GM21526 (cell line): ENCODE measurements at regions not wholly inside any gene's neighbourhood (a gene's known extent, or its start where the extent isn't known, plus 50 kb on each side); places are given as distances from the start of the nearest gene placed in this dataset.
"Not testable (repeated sequence)": the region's sequence is repeated elsewhere in the genome, so short reads cannot be mapped to it uniquely, and the experiment has no call there.

Source experiments
- ATAC-seq: cut with Tn5 transposase; IDR thresholded peaks from one replicate; pipeline ENCODE4 v1.9.1; 2021; ENCODE audit warnings: moderate library complexity; ENCODE audit not compliant: unreplicated experiment, low FRiP score

DNA sequence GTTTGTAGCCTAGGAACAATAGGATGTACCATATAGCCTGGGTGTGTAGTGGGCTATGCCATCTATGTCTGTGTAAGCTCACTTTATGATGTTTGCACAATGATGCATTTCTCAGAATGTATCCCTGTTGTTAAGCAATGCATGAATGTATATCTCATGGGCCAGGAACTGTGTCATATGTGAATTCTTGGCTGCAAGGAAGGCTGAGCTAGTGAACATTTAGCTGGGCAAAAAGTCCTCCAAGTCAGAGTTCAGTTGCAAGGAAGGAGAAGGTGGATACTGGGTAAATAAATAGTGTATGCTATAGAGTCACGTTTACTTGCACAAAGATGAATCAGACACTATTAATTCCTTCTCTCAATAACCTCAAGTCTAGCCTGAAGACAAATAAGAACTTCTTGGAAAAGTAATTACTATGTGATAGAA is 136.1 kb downstream of the EHF start:
- no peak for ATAC-seq

DNA sequence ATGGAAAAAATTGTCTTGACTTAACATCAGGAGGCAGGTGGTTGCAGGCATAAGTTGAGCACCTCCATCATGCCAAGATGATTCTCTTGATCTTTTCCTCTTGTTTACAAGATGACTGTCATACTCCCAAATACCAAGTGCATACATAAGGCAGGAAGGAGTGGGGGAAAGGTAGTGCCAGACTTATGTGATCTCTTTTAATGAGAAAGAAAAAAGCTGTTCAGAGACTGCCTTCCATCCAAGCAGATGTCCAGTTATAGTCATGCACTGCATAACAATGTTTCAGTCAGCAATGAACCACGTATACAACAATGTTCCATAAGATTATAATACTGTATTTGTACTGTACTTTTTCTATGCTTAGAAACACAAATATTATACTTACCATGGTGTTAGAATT is 135.7 kb downstream of the EHF start:
- ATAC-seq: no peak

DNA sequence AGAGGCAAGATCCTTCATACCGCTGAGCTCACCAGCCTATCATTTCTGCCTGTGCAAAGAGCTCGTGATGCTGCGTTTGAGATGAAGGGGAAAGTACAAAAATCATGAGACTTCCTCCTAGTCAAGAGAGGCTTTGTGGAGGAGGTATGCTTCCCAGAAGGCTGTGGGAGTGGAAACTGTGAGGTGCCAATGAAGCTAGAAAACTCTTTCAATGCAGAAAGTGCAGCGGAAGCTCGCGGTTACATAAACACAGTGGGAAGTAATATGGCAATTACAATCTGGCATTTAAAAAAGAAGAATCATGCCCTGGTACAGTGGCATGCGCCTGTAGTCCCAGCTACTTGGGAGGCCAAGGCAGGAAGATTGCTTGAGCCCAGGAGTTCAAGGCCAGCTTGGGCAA is 134.8 kb downstream of the EHF start:
- no peak for ATAC-seq

DNA sequence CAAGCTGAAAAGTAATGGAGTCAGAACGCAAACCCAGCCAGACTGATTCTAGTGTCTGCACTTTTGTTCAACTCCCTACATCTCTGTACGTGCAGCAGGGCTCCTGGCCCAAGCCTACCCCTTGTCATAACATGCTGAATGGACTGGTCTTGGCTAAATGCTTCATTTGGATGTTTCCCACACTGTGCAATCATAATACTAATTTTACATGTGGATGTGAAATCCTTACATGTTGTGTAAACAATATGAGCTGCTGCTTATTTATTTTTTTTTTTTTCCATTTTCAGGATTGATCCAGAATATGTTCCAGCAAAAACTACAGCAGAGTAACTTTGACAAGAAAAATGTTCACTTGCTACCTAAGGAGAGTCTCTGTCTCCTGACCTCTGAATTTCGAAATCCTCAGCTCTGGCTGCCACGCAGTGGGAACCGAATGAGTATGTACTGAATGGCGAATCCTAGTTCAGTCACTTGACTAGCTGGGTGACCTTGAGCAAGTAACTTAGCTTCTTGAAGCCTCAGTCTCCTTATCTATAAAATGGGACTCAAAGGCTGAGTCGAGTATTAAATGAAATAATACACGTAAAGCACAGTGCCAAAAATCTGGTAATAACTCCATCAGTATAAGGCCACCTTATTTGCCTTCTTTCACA is 133.4 kb downstream of the EHF start:
- no peak for ATAC-seq

DNA sequence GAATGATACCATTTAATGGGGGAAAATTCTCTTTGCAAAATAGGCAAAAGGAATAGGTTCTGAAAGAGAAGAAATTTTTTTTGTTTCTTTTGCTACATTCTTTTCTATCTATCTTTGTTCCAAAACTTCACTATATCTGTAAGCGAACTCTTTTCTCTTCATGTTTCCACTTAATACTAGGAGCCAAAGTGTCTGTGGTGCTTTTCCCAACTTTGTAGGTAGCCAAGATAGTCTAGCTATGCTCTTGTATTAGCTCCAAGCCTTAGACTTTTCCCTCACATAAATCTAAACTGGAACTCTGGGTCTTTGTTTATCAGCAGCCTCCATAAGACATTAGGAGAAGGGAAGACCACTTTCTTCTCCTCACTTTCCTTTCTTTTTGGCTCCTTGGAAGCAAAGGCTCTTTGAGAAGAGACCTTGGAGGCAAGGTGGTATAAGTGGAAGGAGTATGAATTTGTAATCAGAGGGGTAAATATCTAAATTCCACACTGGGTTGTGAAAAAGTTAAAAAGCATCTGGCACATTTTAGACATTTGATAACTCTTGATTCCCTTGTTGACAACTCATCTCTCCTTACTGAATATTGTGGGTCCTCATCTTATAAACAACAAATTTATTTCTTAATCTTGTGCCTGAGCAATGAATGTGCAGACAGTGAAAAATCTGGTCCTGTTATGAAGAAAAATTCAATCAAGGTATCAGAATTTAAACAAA is 130.0 kb downstream of the EHF start:
- ATAC-seq: no peak

DNA sequence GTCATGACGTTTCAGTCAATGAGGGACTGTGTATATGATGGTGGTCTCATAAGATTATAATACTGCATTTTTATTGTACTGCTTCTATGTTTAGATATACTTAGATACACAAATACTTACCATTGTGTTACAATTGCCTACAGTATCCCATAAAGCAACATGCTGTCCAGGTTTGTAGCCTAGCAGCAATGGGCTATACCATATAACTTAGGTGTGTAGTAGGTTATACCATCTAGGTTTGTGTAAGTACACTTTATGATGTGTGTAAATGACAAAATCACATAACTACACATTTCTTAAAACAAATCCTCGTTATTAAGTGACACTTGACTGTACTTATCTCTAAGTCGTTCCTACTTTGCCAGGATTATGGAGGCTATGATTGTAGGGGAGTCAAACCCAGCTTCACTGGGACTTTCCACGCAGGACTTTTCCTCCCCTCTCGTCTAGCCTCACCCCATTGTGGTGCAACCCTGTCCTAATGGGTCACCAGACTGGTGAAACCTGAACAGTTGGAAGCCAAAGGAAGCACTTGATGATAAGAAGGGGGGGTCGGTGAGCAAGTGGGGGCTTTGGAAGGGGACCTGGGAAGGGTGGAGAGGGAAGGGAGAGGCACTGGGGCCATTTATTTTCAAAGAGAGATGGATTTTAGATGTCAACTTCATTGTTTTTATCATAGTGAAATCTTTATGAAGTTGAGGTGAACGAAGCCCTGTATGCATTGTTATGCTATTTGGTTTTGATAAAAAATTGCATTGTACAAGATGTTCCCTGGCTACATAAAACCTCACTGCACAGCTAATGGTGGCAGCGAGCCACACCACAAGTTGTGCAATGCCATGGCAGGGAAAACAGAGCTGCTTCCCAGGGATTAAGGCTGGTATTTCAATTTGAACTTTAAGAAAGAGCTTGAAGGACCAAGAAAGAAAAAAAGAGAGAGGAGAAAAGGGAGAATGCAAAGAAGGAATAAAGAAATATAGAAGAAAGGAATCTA is 129.1 kb downstream of the EHF start:
- ATAC-seq: no peak

DNA sequence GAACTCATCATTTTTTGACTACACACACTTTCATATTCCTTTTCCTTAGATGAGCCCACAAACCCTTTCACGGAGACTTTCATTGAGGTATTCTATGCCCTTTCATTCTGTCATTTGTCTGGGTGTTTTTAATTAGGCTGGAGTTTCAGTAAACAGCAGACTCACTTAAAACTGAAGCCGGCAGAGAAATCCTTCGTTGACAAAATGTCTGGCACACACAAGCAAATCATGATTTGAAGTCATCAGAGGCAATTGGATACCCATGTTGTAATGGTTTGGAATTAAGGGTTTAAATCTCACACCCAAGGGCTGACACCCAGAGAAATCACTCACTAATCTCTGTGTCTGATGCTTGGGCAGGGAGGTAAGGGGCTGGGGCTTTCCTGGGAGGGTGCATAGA is 127.1 kb downstream of the EHF start:
- no peak for ATAC-seq

DNA sequence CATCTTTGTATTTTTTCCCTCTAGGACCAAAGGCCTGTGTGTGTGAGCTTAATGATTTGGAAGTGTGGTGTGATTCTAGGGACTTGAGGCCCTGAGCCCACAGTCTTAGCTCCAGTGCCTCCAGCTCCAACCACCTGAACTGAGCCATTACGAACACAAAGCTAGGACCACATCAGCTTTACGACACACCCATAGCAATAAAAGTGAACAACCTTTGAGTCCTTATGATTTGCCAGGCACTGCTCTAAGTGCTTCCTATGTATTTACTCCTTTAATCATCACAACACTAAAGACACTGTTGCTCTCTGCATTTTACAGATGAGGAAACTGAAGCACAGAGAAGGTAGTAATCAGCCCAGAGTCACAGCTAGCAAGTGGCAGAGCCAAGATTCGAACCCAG is 126.4 kb downstream of the EHF start:
- ATAC-seq: no peak

DNA sequence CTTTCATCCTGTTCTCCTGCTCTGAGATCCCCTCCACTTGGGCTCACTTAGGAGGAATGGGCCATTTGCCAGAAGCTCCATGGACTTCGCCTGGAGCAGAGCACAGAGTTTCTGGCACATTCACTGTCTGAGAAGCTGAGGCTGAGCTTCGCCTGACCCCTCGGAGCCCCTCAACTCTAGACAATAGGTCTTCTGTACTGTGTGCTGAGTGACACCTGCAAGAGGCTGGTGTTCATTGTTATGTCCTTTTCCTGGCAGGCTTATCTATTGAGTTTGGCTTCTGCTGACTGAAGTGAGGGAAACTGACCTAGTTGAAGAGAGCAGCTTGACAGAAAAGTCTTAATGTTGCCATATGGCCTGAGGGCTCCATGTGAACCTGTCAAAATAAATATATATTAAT is 124.3 kb downstream of the EHF start:
- ATAC-seq: no peak

DNA sequence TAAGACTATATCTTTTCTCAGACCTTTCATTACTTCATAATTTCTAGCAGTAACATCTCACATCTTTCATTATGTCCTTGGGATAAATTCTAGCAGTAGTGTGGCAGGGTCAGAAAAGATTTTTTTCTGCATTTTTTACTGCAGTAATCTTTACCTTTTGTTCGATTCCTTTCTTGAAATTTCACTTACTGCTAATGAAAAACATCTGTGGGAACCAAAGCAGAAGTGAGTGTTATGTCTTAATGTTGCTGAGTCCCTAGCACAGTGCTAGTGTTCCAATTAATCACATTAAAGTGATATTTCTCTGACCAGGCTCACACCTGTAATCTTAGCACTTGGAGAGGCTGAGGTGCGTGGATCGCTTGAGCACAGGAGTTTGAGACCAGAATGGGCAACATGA is 123.6 kb downstream of the EHF start:
- ATAC-seq: no peak

DNA sequence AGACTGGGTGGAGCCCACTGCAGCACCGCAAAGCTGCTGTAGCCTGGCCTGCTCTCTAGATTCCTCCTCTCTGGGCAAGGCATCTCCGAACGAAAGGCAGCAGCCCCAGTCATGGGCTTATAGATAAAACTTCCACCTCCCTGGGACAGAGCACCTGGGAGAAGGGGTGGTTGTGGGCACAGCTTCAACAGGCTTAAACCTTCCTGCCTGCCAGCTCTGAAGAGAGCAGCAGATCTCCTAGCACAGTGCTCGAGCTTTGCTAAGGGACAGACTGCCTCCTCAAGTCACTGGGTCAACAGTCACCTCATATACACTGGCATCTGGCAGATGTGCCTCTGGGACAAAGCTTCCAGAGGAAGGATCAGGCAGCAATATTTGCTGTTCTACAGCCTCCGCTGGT is 117.3 kb downstream of the EHF start:
- no peak for ATAC-seq

DNA sequence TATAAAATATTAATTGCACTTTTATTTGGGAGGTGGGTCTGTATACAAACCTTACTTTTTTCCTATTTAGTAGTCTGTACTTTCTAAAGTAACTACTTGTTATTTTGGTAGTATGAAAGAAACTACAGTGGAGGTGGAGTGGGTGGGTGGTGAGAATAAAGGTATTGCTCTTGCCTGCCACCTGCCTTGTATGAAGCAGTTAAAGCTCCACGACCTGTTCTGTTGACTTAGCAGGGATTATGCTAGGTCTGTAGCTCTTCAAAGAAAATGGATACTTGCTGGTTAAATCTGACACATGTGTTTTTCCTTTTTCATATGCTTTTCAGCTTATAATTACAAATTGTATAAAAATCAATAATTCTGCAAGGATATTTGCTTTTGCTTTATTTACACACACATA is 111.9 kb downstream of the EHF start:
- no peak for ATAC-seq

DNA sequence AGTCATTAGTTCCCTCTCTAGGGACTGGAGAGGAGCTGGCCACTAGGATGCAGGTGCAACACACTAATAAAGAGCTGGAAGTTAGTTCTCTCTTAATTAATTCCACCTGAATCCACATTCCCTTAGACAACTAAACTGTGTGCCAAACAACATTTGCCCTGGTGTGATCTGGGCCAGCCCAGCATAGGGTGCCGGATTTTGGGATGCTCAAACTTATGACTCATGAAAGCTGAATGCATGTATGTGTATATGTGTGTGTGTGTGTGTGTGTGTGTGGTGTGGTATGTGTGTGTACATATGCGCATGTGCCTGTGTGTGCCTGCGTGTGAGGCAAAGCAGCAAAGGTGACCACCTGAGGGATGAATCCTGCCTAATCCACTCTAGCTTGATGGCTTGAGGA is 110.7 kb downstream of the EHF start:
- no peak for ATAC-seq

DNA sequence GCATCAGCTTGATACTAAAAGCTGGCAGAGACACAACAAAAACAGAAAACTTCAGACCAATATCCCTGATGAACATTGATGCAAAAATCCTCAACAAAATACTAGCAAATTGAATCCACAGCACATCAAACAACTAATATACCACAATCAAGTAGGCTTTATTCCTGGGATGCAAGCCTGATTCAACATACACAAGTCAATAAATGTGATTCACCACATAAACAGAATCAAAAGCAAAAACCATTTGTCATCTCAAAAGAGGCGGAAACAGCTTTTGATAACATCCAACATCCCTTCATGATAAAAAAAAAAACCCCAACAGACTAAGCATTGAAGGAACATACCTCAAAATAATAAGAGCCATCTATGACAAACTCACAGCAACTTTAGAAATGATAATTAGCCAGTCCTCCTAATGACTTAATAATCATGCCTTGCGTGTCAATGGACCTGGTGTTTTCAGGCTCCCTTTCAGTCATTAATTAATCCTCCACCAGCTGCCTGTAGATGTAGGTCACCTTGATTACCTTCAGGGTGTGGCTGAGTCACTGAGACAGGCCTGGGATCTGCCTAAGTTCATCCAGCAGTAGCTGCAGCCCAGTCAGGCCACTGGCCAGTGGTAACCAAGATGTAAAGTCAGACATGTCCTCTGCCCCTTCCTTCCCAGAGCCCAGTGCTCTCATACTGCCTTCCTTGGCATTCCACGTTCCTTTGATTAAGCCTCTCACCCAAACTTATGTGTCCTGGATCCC is 109.8 kb downstream of the EHF start:
- ATAC-seq: no peak

DNA sequence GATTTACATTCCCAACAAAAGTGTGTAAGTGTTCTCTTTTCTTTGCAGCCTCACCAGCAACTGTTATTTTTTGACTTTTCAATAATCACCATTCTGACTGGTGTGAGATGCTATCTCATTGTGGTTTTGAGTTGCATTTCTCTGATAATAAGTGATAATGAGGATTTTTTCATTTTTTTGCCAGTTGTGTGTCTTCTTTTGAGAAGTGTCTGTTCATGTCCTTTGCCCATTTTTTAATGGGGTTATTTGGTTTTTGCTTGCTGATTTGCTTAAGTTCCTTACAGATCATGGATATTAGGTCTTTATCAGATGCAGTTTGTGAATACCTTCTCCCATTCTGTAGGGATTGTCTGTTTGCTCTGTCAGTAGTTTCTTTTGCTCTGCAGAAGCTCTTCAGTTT is 107.7 kb downstream of the EHF start:
- ATAC-seq: no peak

DNA sequence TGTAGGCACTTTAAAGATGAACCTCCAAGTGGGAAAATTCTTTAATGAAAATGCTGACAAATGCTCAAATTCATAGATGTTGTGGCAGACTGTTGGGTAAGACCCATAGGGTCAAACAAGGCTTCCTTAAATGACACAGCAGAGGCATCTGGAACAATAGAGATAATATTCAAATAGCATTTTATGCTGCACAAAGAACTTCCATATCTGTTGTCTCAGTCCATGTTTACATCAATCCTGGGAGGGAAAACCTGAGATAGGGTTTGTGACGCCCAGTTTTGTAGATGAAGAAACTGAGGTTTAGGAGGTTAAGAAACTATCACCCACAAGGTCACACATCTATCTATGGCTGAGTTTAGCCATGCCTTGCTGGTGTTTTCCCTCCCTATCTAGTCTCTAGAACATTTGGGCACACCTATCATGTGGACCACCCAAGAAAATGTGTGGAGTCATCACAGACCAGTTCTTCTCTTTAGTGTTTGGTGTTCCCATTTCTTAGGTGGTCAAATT is 106.4 kb downstream of the EHF start:
- no peak for ATAC-seq

DNA sequence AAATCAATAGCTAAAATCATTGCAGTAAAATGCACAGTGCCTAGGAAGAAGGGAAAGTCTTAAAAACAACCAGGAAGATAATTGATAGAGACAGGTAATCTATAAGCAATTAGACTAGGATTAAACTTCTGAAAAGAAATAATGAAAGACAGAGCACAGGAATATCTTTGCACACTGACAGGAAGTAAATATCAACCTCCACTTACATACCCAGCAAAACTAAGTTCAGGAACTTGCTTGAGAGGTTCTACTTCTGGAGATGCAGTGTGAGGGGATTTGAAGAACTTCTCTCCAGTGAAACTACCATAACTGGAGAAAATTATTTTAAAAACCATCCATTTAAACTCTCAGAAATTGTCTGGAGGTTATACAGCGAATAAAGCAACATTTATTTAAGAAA is 104.1 kb downstream of the EHF start:
- no peak for ATAC-seq

DNA sequence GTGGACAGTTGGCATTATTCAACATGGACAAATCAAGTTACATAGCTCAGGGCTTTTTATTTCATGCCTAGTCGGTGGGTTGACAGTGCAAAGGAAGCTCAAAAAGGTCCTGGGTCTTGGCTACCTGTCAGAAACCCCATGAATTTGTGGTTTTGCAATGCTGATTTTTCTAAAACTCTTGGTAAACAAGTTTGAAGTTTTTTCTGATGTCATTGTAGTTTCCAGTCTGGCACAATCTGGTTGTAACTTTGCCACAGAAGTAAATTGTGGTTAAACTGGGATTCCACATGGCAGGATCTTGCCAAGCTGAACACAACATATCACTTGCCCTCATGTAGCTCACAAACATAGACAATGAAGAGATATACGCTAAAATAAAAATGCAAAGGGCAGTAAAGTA is 100.8 kb downstream of the EHF start:
- ATAC-seq: no peak

DNA sequence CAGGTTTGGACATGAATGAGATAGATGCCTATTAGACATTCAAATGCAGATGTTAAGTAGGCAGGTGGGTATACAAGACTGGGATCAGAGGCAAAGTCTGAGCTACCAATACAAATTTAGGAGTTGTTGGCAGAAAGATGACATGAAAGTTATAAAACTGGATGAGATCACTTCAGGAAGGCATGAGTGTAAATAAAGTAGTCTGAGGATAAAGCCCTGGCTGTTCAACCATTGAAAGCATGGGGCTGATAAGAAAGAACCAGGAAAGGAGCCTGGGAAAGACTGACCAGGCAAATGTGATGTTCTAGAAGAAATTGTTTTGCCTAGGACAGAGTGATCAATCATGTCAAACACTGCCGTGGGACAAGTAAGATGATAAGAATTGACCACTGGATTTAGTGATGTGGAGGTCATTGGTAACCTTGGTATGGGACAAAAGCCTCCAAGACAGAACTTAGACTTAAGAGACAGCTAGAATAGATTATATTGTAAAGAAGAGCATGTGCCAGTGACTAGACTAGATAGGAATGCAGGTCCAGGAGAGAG is 98.5 kb downstream of the EHF start:
- ATAC-seq: no peak

DNA sequence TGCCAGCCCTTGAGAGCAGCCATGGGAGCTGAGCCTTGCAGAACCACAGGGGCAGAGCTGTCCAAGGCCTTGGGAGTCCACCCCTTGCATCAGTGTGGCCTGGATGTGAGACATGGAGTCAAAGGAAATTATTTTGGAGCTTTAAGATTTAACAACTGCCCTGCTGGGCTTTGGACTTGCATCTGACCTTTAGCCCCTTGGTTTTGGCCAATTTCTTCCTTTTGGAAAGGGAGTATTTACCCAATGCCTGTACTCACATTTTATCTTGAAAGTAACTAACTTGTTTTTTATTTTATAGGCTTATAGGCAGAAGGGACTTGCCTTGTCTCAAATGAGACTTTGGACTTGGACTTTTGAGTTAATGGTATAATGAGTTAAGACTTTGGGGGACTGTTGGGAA is 92.7 kb downstream of the EHF start:
- not testable (repeated sequence) for ATAC-seq
